ENCODE measurements at regions not wholly inside any gene's neighbourhood (a gene's known extent, or its start where the extent isn't known, plus 50 kb on each side); places are given as distances from the start of the nearest gene placed in this dataset.

- DNase-seq (ENCODE audit: low read depth in 4 of 4, low spot score in 3 of 4), result no peak
Observed at GRCh38 chr16:62709794-62710193, 673.6 kb upstream of the CDH8 start.

DNA sequence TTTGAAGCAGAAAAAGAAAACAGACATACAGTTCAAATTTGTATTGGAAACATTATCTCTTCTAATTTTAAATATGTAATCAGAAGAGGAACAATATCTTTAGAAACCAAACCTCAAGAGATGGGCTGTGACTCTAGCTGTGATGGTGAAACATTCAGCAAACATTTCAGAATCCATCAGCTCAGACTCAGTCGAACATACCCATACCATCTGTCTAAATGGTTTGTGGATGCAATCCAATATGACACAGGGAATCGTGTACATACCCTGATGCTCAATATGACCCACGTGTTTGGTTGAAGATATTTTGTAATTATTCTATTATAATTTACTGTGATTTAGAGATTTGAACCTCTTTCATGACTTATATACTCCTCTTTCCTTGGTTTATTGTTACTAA lies 665.2 kb upstream of the CDH8 start:
- DNase-seq (ENCODE audit: low read depth in 4 of 4, low spot score in 3 of 4), result no peak

- no peak for DNase-seq (ENCODE audit: low read depth in 4 of 4, low spot score in 3 of 4)
Observed at GRCh38 chr16:62700426-62701294, 664.4 kb upstream of the CDH8 start.

DNA sequence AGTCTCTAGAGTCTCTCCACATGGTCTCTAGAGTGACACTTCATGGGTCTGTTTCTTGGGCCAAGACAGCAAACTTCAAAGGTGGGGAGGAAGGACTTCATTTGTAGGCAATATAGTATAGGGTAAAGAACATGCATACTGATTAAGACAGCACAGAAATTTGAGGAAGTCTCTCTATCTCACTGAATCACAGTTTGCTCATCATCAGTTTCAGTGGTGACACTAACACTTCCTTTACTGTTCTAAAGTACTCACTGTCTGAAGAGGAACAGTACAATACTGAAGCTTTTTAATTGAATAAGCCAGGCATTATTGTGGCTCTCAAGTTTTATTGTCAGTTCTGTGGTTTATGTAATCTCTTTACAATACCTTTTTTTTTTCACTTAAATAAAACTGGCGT lies 656.4 kb upstream of the CDH8 start:
- DNase-seq (ENCODE audit: low read depth in 4 of 4, low spot score in 3 of 4), result no peak

- DNase-seq (ENCODE audit: low read depth in 4 of 4, low spot score in 3 of 4), result no peak
Observed at GRCh38 chr16:62681819-62682218, 645.6 kb upstream of the CDH8 start.

GRCh38 chr16:62678796-62679195 lies 642.6 kb upstream of the CDH8 start:
- DNase-seq (ENCODE audit: low read depth in 4 of 4, low spot score in 3 of 4), result no peak

GRCh38 chr16:62676306-62676705 lies 640.1 kb upstream of the CDH8 start:
- DNase-seq (ENCODE audit: low read depth in 4 of 4, low spot score in 3 of 4), result no peak

DNA sequence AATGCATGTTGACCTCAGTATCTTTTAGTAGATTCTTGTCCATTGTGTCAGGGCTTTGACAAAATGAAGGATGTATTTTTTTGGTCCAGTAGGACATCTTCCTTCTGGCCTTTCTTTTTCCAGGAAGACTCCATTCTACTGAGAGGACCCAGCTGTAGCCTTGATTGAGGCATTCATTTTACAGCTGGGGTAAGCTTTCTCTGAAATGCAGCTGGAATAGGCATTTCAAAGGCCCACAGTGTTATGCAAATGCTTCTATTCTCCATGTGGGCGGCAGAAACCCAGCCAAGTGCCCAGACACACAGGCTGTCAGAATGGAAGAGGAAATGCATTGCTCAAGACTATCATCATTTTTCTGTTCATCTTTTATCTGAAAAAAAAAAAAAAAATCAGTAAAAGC lies 629.0 kb upstream of the CDH8 start:
- no peak for DNase-seq (ENCODE audit: low read depth in 4 of 4, low spot score in 3 of 4)

DNA sequence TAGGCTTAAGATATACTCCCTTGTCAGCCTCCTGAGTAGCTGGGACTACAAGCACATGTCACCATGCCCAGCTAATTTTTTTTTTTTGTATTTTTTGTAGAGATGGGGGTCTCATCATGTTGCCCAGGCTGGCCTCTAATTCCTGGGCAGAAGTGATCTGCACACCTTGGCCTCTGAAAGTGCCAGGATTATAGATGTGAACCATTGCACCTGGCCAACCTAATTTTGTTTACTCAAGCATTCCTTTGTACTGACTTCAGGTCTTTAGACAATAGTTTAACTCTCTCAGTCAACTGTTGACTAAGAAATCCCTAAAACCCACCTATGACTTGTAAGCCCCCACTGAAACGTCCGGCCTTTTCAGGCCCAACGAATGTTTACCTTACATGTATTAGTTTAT lies 628.3 kb upstream of the CDH8 start:
- DNase-seq (ENCODE audit: low read depth in 4 of 4, low spot score in 3 of 4), result no peak

DNA sequence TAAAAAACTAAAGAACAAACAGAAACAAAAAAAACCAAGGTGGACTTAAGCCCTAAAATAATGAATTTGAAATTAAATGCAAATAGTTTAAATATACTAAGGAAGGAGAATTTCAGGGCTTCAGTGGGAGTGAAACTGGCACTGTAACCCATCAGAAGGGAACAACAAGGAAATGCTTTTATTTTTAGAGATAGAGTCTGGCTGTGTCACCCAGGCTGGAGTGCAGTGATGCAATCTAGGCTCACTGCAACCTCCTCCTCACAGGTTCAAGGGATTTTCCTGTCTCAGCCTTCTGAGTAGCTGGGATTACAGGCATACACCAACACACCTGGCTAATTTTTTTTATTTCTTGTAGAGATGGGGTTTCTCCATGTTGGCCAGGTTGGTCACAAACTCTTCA lies 625.2 kb upstream of the CDH8 start:
- DNase-seq (ENCODE audit: low read depth in 4 of 4, low spot score in 3 of 4), result no peak

DNA sequence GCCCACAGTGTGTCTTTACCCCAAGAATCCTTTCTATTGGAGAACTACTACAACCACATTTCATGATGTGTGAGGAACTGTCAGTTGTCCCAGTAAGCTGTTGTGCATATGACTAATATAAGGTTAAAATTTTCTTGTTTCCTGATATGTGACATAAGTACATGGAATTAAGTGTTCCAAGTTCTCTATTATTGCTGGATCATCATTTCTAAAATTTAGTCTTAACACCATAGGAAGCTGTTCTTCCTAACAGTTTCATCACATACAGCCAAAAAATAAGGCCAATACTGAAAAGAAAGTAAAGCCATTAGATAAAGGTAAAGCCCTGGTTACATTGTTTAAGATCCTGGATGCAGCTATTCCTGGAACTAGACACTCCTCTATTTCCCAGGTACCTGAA lies 620.9 kb upstream of the CDH8 start:
- no peak for DNase-seq (ENCODE audit: low read depth in 4 of 4, low spot score in 3 of 4)

DNA sequence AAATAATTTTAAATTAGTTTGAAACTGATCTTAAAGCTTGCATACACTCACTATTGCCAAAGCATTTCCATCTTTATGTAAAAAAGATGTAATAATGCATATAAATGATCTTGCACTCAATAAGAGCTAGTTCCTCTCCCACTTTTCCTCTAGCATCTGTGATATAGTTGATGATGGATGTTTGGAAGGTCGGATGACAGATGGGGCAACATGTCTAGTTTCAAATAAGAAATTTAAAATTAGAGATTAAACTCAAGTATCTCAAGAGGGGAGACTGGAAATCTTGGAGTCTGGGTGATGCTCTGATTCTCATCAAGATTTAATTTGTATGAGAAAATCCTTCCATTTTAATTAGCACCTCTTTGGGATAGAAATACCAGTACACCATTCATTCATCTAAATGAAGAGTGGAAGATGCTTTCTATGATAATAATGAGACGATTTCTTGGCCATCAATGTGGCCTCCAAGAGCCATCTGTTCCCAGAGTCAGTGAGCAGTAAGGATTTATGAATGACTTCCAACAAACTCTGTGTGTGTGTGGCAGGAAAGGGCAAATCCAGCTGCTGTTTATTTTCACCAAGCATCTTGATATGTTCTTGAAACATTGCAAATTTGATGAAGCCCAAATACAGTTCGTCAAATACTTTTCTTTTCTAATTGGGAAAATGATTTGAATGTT lies 616.3 kb upstream of the CDH8 start:
- no peak for DNase-seq (ENCODE audit: low read depth in 4 of 4, low spot score in 3 of 4)

DNA sequence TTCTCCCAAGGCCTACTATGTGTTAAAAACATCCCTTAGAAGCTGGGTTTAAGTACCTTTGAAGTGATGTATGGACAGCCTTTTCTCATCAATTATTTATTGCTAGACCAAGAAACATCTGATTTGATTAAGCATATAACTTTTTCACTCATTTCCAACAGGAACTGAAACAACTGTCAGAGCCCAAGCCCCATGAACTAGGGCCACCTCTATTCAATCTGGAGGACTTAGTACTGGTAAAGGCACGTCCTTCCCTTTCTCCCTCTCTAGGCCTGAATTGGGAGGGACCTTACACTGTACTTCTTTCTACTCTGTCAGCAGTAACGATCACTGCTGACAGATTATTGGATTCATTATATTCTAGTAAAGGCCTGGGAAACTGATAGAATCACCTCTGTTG lies 612.0 kb upstream of the CDH8 start:
- DNase-seq (ENCODE audit: low read depth in 4 of 4, low spot score in 3 of 4), result no peak

DNA sequence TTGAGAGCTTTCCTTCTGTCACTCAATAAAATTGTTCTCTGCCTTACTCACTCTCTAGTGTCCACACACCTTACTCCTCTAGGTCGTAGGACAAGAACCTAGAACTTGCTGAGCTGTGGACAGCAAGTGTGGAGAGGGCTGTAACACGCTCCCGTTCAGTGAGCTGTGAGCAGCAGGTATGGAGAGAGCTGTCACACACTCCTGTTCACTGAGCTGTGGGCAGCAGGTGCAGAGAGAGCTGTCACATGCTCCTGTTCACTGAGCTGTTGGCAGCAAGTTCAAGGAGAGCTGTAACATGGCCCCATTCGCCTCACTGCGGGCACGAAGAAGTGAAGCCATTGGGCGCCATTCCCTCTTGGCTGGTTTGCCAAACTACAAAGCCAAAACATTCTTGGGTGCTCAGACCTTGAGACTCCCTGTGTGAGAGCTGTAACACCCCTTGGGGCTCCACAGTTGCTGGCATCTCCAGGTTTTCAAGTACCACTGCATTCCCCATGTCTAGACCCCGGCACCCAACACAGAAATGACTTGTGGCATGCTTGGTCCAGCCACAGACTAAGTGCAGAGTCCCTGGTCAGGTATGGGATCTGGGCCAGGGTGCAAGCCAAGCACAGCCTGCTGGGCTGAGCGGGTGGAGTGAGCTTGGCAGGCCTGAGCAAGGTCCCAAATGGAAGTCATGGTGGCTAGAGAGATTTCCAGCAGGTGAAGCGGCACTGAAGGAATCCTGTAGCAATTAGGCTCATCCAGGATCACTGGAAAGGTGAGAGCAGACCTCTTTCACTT lies 608.0 kb upstream of the CDH8 start:
- no peak for DNase-seq (ENCODE audit: low read depth in 4 of 4, low spot score in 3 of 4)

GRCh38 chr16:62642677-62643076 lies 606.4 kb upstream of the CDH8 start:
- DNase-seq (ENCODE audit: low read depth in 4 of 4, low spot score in 3 of 4), result no peak

GRCh38 chr16:62639890-62640289 lies 603.7 kb upstream of the CDH8 start:
- no peak for DNase-seq (ENCODE audit: low read depth in 4 of 4, low spot score in 3 of 4)

GRCh38 chr16:62638964-62639870 lies 603.0 kb upstream of the CDH8 start:
- no peak for DNase-seq (ENCODE audit: low read depth in 4 of 4, low spot score in 3 of 4)

- DNase-seq (ENCODE audit: low read depth in 4 of 4, low spot score in 3 of 4), result no peak
Observed at GRCh38 chr16:62638324-62638911, 602.2 kb upstream of the CDH8 start.

GRCh38 chr16:62625326-62625725 lies 589.1 kb upstream of the CDH8 start:
- no peak for DNase-seq (ENCODE audit: low read depth in 4 of 4, low spot score in 3 of 4)

- no peak for DNase-seq (ENCODE audit: low read depth in 4 of 4, low spot score in 3 of 4)
Observed at GRCh38 chr16:62620275-62620674, 584.0 kb upstream of the CDH8 start.

Data from right renal pelvis (tissue), 4 donors.